ENCODE measurements at regions not wholly inside any gene's neighbourhood (a gene's known extent, or its start where the extent isn't known, plus 50 kb on each side); places are given as distances from the start of the nearest gene placed in this dataset.

- TF ChIP-seq EZH2 (IDR thresholded peaks at IDR 0.05; ENCODE audit: low read length, missing control alignments) = no peak
- TF ChIP-seq CTCF (conservative IDR thresholded peaks at IDR 0.05 in 1 of 2, IDR thresholded peaks at IDR 0.05 in 1 of 2; ENCODE audit: low read depth in 1 of 2, low read length in 2 of 2) = no peak
These were observed 184.7 kb upstream of the FRMPD4 start for GRCh38 chrX:11953615-11954014.

Measured in fibroblast of lung (primary cell).